PC-9 (cell line): ENCODE measurements at regions not wholly inside any gene's neighbourhood (a gene's known extent, or its start where the extent isn't known, plus 50 kb on each side); places are given as distances from the start of the nearest gene placed in this dataset.

ENCODE experiments used
- BruUV-seq: library from RNA; stranded (reverse); fragments of 400-500 nt; replicated peaks from 2 replicates; lab custom pipeline; 2021; lab: Mats Ljungman, UMichigan
- CTCF ChIA-PET: fragments of 300-600 bp; sonication (Branson Sonifier 250); formaldehyde crosslinking; loops from one replicate; lab custom pipeline; 2022; ENCODE audit warnings: antibody characterized with exemption; lab: Charles Lee
- POLR2A ChIA-PET: fragments of 300-600 bp; sonication (Branson Sonifier 250); formaldehyde crosslinking; loops from one replicate; lab custom pipeline; 2022; ENCODE audit warnings: antibody characterized with exemption; ENCODE audit not compliant: unreplicated experiment; lab: Charles Lee
- DNase-seq, 2 experiments: peaks; one replicate each; pipeline versions ENCODE4 v3.0.0 to v3.0.0-alpha.2; 2015 to 2022; ENCODE audit warnings: mixed read lengths in 1 of 2
- H2AFZ ChIP-seq: fragments of 200-600 bp; sonication (generic); 2 replicates; pipeline ENCODE4 v1.8.1; 2017; ENCODE audit warnings: antibody characterized with exemption
- H3F3A ChIP-seq: fragments of 200-600 bp; sonication (generic); 2 replicates; pipeline ENCODE4 v1.8.1; 2017; ENCODE audit warnings: antibody characterized with exemption, mild to moderate bottlenecking, low read depth; ENCODE audit not compliant: insufficient read depth
- H3K27ac ChIP-seq: fragments of 200-600 bp; sonication (generic); 2 replicates; pipeline ENCODE4 v1.6.1; 2016; ENCODE audit warnings: mixed run types
- H3K27me3 ChIP-seq: fragments of 200-600 bp; sonication (generic); 2 replicates; pipeline ENCODE4 v1.6.1; 2016; ENCODE audit warnings: low read depth, mixed run types; ENCODE audit not compliant: insufficient read depth
- H3K36me3 ChIP-seq: fragments of 200-600 bp; sonication (generic); 2 replicates; pipeline ENCODE4 v1.6.1; 2016; ENCODE audit warnings: low read depth, mixed run types
- H3K4me1 ChIP-seq: fragments of 200-600 bp; sonication (generic); replicated peaks from 2 replicates; pipeline ENCODE4 v1.6.1; 2016; ENCODE audit warnings: mixed run types; ENCODE audit not compliant: insufficient read depth
- H3K4me2 ChIP-seq: fragments of 200-600 bp; sonication (generic); 2 replicates; pipeline ENCODE4 v1.6.1; 2017; ENCODE audit warnings: mixed run types
- H3K4me3 ChIP-seq: fragments of 200-600 bp; sonication (generic); 2 replicates; pipeline ENCODE4 v1.6.1; 2016; ENCODE audit warnings: mixed run types
- H3K79me2 ChIP-seq: fragments of 200-600 bp; sonication (generic); 2 replicates; pipeline ENCODE4 v1.6.1; 2017; ENCODE audit warnings: low read depth, mixed run types
- H3K9me2 ChIP-seq: fragments of 200-600 bp; sonication (generic); 2 replicates; pipeline ENCODE4 v1.8.1; 2017; ENCODE audit warnings: mild to moderate bottlenecking; ENCODE audit not compliant: insufficient read depth
- H3K9me3 ChIP-seq: fragments of 200-600 bp; sonication (generic); 2 replicates; pipeline ENCODE4 v1.8.1; 2016; ENCODE audit warnings: low read depth; ENCODE audit not compliant: insufficient read depth
- H4K20me1 ChIP-seq: fragments of 200-600 bp; sonication (generic); 2 replicates; pipeline ENCODE4 v1.8.1; 2017; ENCODE audit not compliant: insufficient read depth
- CTCF ChIP-seq: fragments of 200-600 bp; sonication (generic); conservative IDR thresholded peaks from 2 replicates; pipeline ENCODE4 v1.6.1; 2017; ENCODE audit warnings: mixed run types, antibody characterized with exemption, mild to moderate bottlenecking, moderate library complexity
- EZH2 ChIP-seq: fragments of 200-600 bp; sonication (generic); IDR thresholded peaks from 2 replicates; pipeline ENCODE4 v1.8.0; 2017; ENCODE audit warnings: antibody characterized with exemption, low read depth
- intact Hi-C: fragments of 100-400 bp; cut with micrococcal nuclease; formaldehyde crosslinking; loops from one replicate; pipeline ENCODE4 v1.10.0; 2022; ENCODE audit not compliant: unreplicated experiment

- no peak for DNase-seq
- Histone ChIP-seq H3K4me2 (no peak overlapping the region), H3K4me3 (no peak overlapping the region), H2AFZ (no peak overlapping the region), H3K27ac (no peak overlapping the region), H3K36me3 (no peaks in the 10 kb centered on the region), H3K9me3 (no peaks in the 10 kb centered on the region), H3K27me3 (no peaks in the 10 kb centered on the region), H3F3A (no peaks in the 10 kb centered on the region), H4K20me1 (no peaks in the 10 kb centered on the region), H3K79me2 (no peaks in the 10 kb centered on the region), H3K9me2 (no peaks in the 10 kb centered on the region), H3K4me1 (no peaks in the 10 kb centered on the region)
- POLR2A ChIA-PET: no interaction called here
- TF ChIP-seq EZH2 (no peak), CTCF (no peak)
- no TSS peak for BruUV-seq
- intact Hi-C loops: no loop called here
- CTCF ChIA-PET: no interaction called here
Observed at GRCh38 chr2:185063761-185064160, 465.4 kb downstream of the ZNF804A start.

- H3K36me3 ChIP-seq: no peaks in the 10 kb centered on the region
- no peak overlapping the region for H3K4me2 ChIP-seq
- H3K9me2 ChIP-seq: no peaks in the 10 kb centered on the region
- TF ChIP-seq CTCF (no peak), EZH2 (no peak)
- no peaks in the 10 kb centered on the region for H3K9me3 ChIP-seq
- H3K79me2 ChIP-seq: no peaks in the 10 kb centered on the region
- intact Hi-C loops: no loop called here
- H4K20me1 ChIP-seq: no peaks in the 10 kb centered on the region
- DNase-seq: no peak
- no TSS peak for BruUV-seq
- no peaks in the 10 kb centered on the region for H3K4me1 ChIP-seq
- no peaks in the 10 kb centered on the region for H3F3A ChIP-seq
- H3K27ac ChIP-seq: no peak overlapping the region
- CTCF ChIA-PET: no interaction called here
- H3K27me3 ChIP-seq: no peaks in the 10 kb centered on the region
- no peak overlapping the region for H2AFZ ChIP-seq
- H3K4me3 ChIP-seq: no peak overlapping the region
- POLR2A ChIA-PET: no interaction called here
Observed at GRCh38 chr2:185066128-185066527, 467.8 kb downstream of the ZNF804A start.

GRCh38 chr2:185069107-185069506 lies 470.8 kb downstream of the ZNF804A start:
- intact Hi-C loops: no loop called here
- no peak overlapping the region for H3K27ac ChIP-seq
- no peaks in the 10 kb centered on the region for H3K27me3 ChIP-seq
- DNase-seq: no peak
- H3K79me2 ChIP-seq: no peaks in the 10 kb centered on the region
- no peaks in the 10 kb centered on the region for H3K9me3 ChIP-seq
- CTCF ChIA-PET: no interaction called here
- H4K20me1 ChIP-seq: no peaks in the 10 kb centered on the region
- H3K9me2 ChIP-seq: no peaks in the 10 kb centered on the region
- H3F3A ChIP-seq: no peaks in the 10 kb centered on the region
- H3K4me3 ChIP-seq: no peak overlapping the region
- TF ChIP-seq EZH2 (no peak), CTCF (no peak)
- H2AFZ ChIP-seq: no peak overlapping the region
- BruUV-seq: no TSS peak
- H3K4me2 ChIP-seq: no peak overlapping the region
- POLR2A ChIA-PET: no interaction called here
- H3K4me1 ChIP-seq: no peaks in the 10 kb centered on the region
- no peaks in the 10 kb centered on the region for H3K36me3 ChIP-seq
